GM12873 (cell line): ENCODE measurements at regions not wholly inside any gene's neighbourhood (a gene's known extent, or its start where the extent isn't known, plus 50 kb on each side); places are given as distances from the start of the nearest gene placed in this dataset.

Experiments used
- CTCF ChIP-seq: IDR thresholded peaks from 2 replicates; pipeline ENCODE4 v1.5.1; 2012; ENCODE audit warnings: low read depth, mild to moderate bottlenecking, moderate library complexity, low read length, control low read depth; ENCODE audit not compliant: insufficient read depth; ENCODE audit errors: missing control alignments

- TF ChIP-seq CTCF = no peak
These were observed 647.0 kb upstream of the PCDH7 start for GRCh38 chr4:30073011-30073710.

GRCh38 chr4:30094887-30095286 is 625.3 kb upstream of the PCDH7 start:
- no peak for TF ChIP-seq CTCF

- no peak for TF ChIP-seq CTCF
These were observed 616.7 kb upstream of the PCDH7 start for GRCh38 chr4:30103455-30103854.

GRCh38 chr4:30116401-30116800 is 603.8 kb upstream of the PCDH7 start:
- no peak for TF ChIP-seq CTCF

DNA sequence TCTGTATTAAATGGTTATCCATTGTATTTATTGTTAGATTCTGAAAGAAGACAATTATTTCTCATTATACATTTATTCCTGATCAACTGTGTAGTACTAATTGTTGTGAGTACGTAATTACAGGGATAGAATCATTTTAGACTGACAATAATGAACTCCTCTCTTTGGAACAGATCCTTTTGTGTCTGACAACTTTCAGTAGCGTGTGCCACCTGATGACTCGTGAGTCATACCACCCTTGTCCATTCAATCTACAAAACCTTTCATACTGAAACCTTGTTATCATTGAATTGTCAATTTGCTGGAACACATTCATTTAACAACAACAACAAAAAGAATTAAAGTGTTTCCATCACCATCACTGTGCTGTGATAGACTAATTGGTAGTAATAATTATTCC is 602.7 kb upstream of the PCDH7 start:
- no peak for TF ChIP-seq CTCF

DNA sequence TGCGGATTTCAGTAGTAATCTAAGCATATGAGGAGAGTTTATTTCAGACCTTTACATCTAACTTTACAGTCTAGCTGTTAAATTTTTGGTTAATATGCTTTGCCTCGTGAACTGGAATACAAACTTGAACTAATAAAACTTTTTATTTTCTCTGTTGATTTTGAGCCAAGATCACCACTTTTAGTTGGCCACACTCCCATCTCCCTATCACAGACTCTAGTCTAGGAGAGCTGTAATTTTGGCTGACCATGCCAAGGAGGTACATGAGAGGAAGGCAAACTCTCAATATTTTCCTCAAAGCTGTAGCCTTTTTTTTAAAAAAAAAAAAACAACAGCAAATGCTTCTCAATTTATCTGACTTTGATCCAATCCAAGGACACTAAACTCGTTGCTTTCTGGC is 597.5 kb upstream of the PCDH7 start:
- no peak for TF ChIP-seq CTCF

- TF ChIP-seq CTCF = no peak
These were observed 594.3 kb upstream of the PCDH7 start for GRCh38 chr4:30125868-30126267.
